Right atrium auricular region (tissue), 2 donors: ENCODE measurements at regions not wholly inside any gene's neighbourhood (a gene's known extent, or its start where the extent isn't known, plus 50 kb on each side); places are given as distances from the start of the nearest gene placed in this dataset.

Experiments
- DNase-seq: peaks from one replicate; pipeline ENCODE4 v3.0.0-alpha.2; 2019; ENCODE audit warnings: low spot score
- H3K27ac ChIP-seq, 2 donors: fragments of 200-600 bp; sonication (generic); 1 replicate in 1 of 2; 2 replicates in 1 of 2; pipeline ENCODE4 v1.5.1; 2016 to 2019
- H3K27me3 ChIP-seq, 2 donors: fragments of 200-600 bp; sonication (generic); one replicate each; pipeline versions ENCODE4 v1.5.1 to v1.6.0; 2017 to 2019
- H3K36me3 ChIP-seq: fragments of 200-600 bp; sonication (generic); one replicate; pipeline ENCODE4 v1.5.1; 2016
- H3K4me1 ChIP-seq, 2 donors: fragments of 200-600 bp; sonication (generic); one replicate each; pipeline versions ENCODE4 v1.5.1 to v1.6.0; 2017 to 2019
- H3K4me3 ChIP-seq, 2 donors: fragments of 200-600 bp; sonication (generic); 1 replicate in 1 of 2; 2 replicates in 1 of 2; pipeline ENCODE4 v1.5.1; 2017 to 2019; ENCODE audit warnings: mild to moderate bottlenecking in 1 of 2, moderate library complexity in 1 of 2
- H3K9me3 ChIP-seq, 2 donors: fragments of 200-600 bp; sonication (generic); one replicate each; pipeline ENCODE4 v1.5.1; 2019
- CTCF ChIP-seq, 2 donors: fragments of 200-600 bp; sonication (generic); IDR thresholded peaks; one replicate each; pipeline ENCODE4 v1.5.1; 2019; ENCODE audit warnings: antibody characterized with exemption in 2 of 2

GRCh38 chr5:21140987-21141386 is 1153.0 kb upstream of the CDH18 start:
- Histone ChIP-seq H3K4me3 (no peak overlapping the region), H3K27me3 (no peaks in the 10 kb centered on the region), H3K4me1 (no peaks in the 10 kb centered on the region), H3K36me3 (no peaks in the 10 kb centered on the region), H3K9me3 (no peaks in the 10 kb centered on the region), H3K27ac (no peak overlapping the region)
- TF ChIP-seq CTCF (IDR thresholded peaks at IDR 0.05), result no peak
- DNase-seq, result no peak

- H3K4me3 ChIP-seq, result no peak overlapping the region
- no peaks in the 10 kb centered on the region for H3K27me3 ChIP-seq
- H3K27ac ChIP-seq, result no peak overlapping the region
- TF ChIP-seq CTCF (IDR thresholded peaks at IDR 0.05), result no peak
- no peaks in the 10 kb centered on the region for H3K4me1 ChIP-seq
- H3K9me3 ChIP-seq, result no peaks in the 10 kb centered on the region
- no peaks in the 10 kb centered on the region for H3K36me3 ChIP-seq
- DNase-seq, result no peak
Measured at GRCh38 chr5:21126236-21126635, 1138.2 kb upstream of the CDH18 start.

- H3K36me3 ChIP-seq, result no peaks in the 10 kb centered on the region
- no peak for TF ChIP-seq CTCF (IDR thresholded peaks at IDR 0.05)
- no peak overlapping the region for H3K4me3 ChIP-seq
- no peaks in the 10 kb centered on the region for H3K4me1 ChIP-seq
- H3K9me3 ChIP-seq, result no peaks in the 10 kb centered on the region
- no peak for DNase-seq
- no peaks in the 10 kb centered on the region for H3K27me3 ChIP-seq
- no peak overlapping the region for H3K27ac ChIP-seq
Measured at GRCh38 chr5:21125238-21125983, 1137.4 kb upstream of the CDH18 start.

GRCh38 chr5:21121213-21121612 is 1133.2 kb upstream of the CDH18 start:
- no peak for DNase-seq
- no peak for TF ChIP-seq CTCF (IDR thresholded peaks at IDR 0.05)
- no peaks in the 10 kb centered on the region for H3K9me3 ChIP-seq
- no peaks in the 10 kb centered on the region for H3K36me3 ChIP-seq
- no peaks in the 10 kb centered on the region for H3K27me3 ChIP-seq
- no peak overlapping the region for H3K27ac ChIP-seq
- no peaks in the 10 kb centered on the region for H3K4me1 ChIP-seq
- H3K4me3 ChIP-seq, result no peak overlapping the region

GRCh38 chr5:21097661-21098060 is 1109.7 kb upstream of the CDH18 start:
- no peak for TF ChIP-seq CTCF (IDR thresholded peaks at IDR 0.05)
- no peaks in the 10 kb centered on the region for H3K27me3 ChIP-seq
- H3K4me1 ChIP-seq, result no peaks in the 10 kb centered on the region
- no peaks in the 10 kb centered on the region for H3K36me3 ChIP-seq
- no peak overlapping the region for H3K4me3 ChIP-seq
- H3K9me3 ChIP-seq, result no peaks in the 10 kb centered on the region
- DNase-seq, result no peak
- H3K27ac ChIP-seq, result no peak overlapping the region

- DNase-seq, result no peak
- Histone ChIP-seq H3K4me3 (no peak overlapping the region), H3K9me3 (no peaks in the 10 kb centered on the region), H3K4me1 (no peaks in the 10 kb centered on the region), H3K27me3 (no peaks in the 10 kb centered on the region), H3K27ac (no peak overlapping the region), H3K36me3 (no peaks in the 10 kb centered on the region)
- no peak for TF ChIP-seq CTCF (IDR thresholded peaks at IDR 0.05)
Measured at GRCh38 chr5:21094619-21095018, 1106.6 kb upstream of the CDH18 start.
